ENCODE measurements at regions not wholly inside any gene's neighbourhood (a gene's known extent, or its start where the extent isn't known, plus 50 kb on each side); places are given as distances from the start of the nearest gene placed in this dataset.

DNA sequence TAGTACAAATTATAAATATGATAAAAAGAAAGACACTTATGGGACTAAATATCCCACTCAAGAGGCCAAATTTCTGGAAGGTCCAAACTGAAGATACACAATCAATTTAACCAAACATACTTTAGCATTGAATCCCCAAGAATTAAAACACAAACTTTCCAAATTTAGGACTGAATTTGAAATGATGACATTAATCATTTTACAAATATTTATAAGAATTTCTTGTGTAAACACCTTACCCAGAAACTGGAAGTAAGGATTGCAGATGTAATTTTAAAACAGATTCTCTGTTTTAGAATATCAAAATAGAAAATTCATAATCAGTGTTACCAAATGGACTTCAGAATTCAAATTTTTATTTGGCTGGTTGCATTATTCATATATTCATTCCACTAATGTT, 588.2 kb upstream of the KCND2 start:
- Mint-ChIP-seq H3K9me3 (ENCODE audit: low read depth) (no peaks in the 10 kb centered on the region), H3K27me3 (peaks cover 10% of the 10 kb centered on the region), H3K4me1 (ENCODE audit: low read depth) (peaks cover 4% of the 10 kb centered on the region)

DNA sequence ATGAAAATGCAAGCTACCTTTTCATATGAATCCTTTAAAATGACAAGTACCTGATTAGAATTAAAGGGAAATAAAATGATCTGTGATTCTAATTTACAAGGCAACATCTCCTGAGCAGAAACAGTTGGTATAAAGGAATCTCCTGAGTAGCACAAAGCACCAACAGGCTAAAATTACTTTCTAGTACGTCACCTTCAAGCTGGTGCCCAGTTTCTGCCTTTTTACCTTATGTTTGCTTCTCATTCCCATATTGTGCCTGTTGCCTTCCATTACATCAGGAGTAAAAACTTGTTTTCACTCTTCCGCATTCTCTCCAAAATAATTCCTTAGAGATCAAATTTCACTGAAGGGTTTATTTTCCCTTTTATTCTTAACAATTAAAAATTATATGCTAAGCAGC, 587.1 kb upstream of the KCND2 start:
- no peak for DNase-seq (ENCODE audit: low spot score, unreplicated experiment)
- Mint-ChIP-seq H3K9me3 (ENCODE audit: low read depth) (no peaks in the 10 kb centered on the region), H3K36me3 (ENCODE audit: insufficient read depth) (no peaks in the 10 kb centered on the region), H3K27me3 (peaks cover 10% of the 10 kb centered on the region), H3K27ac (no peak overlapping the region), H3K4me3 (ENCODE audit: low read depth) (no peak overlapping the region), H3K4me1 (ENCODE audit: low read depth) (peaks cover 2% of the 10 kb centered on the region)
- TF ChIP-seq CTCF (IDR thresholded peaks at IDR 0.05; ENCODE audit: unreplicated experiment) = no peak

More for the DNA sequence above, 588.2 kb upstream of the KCND2 start:
- DNase-seq (ENCODE audit: low spot score, unreplicated experiment) = no peak
- Mint-ChIP-seq H3K4me3 (ENCODE audit: low read depth) (no peak overlapping the region), H3K27ac (no peak overlapping the region), H3K36me3 (ENCODE audit: insufficient read depth) (no peaks in the 10 kb centered on the region)
- no peak for TF ChIP-seq CTCF (IDR thresholded peaks at IDR 0.05; ENCODE audit: unreplicated experiment)

GRCh38 chr7:119688831-119689230, 584.1 kb upstream of the KCND2 start:
- H3K36me3 Mint-ChIP-seq (ENCODE audit: insufficient read depth) = no peaks in the 10 kb centered on the region
- H3K4me3 Mint-ChIP-seq (ENCODE audit: low read depth) = no peak overlapping the region
- TF ChIP-seq CTCF (IDR thresholded peaks at IDR 0.05; ENCODE audit: unreplicated experiment) = no peak
- no peak for DNase-seq (ENCODE audit: low spot score, unreplicated experiment)
- H3K9me3 Mint-ChIP-seq (ENCODE audit: low read depth) = no peaks in the 10 kb centered on the region
- H3K4me1 Mint-ChIP-seq (ENCODE audit: low read depth) = no peaks in the 10 kb centered on the region
- no peak overlapping the region for H3K27ac Mint-ChIP-seq
- H3K27me3 Mint-ChIP-seq = peaks cover 8% of the 10 kb centered on the region

DNA sequence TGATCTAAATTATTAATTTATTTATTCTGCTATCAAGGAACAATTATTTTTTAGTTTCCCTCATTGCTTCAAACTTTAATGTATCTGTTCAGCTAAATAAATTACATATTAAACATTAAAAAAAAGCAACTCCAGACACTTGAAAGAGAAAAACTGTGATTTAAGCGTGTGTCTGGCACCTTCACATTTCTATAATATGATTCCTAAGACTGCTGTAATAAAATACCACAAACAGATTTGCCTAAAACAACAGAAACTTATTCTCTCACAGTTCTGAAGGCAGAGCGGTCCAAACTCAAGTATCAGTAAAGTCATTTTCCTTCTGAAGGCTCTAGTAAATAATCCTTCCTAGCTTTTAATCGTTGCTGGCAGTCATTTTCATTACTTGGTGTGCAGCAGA, 580.4 kb upstream of the KCND2 start:
- no peak for DNase-seq (ENCODE audit: low spot score, unreplicated experiment)
- Mint-ChIP-seq H3K36me3 (ENCODE audit: insufficient read depth) (no peaks in the 10 kb centered on the region), H3K9me3 (ENCODE audit: low read depth) (peaks cover 11% of the 10 kb centered on the region), H3K27me3 (peaks cover 5% of the 10 kb centered on the region), H3K27ac (no peak overlapping the region), H3K4me1 (ENCODE audit: low read depth) (no peaks in the 10 kb centered on the region), H3K4me3 (ENCODE audit: low read depth) (no peak overlapping the region)
- TF ChIP-seq CTCF (IDR thresholded peaks at IDR 0.05; ENCODE audit: unreplicated experiment) = no peak

- H3K4me1 Mint-ChIP-seq (ENCODE audit: low read depth) = no peaks in the 10 kb centered on the region
- H3K4me3 Mint-ChIP-seq (ENCODE audit: low read depth) = no peak overlapping the region
- peaks cover 11% of the 10 kb centered on the region for H3K9me3 Mint-ChIP-seq (ENCODE audit: low read depth)
- H3K27me3 Mint-ChIP-seq = no peaks in the 10 kb centered on the region
- no peaks in the 10 kb centered on the region for H3K36me3 Mint-ChIP-seq (ENCODE audit: insufficient read depth)
- DNase-seq (ENCODE audit: low spot score, unreplicated experiment) = no peak
- no peak for TF ChIP-seq CTCF (IDR thresholded peaks at IDR 0.05; ENCODE audit: unreplicated experiment)
- H3K27ac Mint-ChIP-seq = no peak overlapping the region
Observed at GRCh38 chr7:119694506-119694905, 578.5 kb upstream of the KCND2 start.
